ENCODE measurements at regions not wholly inside any gene's neighbourhood (a gene's known extent, or its start where the extent isn't known, plus 50 kb on each side); places are given as distances from the start of the nearest gene placed in this dataset.

DNA sequence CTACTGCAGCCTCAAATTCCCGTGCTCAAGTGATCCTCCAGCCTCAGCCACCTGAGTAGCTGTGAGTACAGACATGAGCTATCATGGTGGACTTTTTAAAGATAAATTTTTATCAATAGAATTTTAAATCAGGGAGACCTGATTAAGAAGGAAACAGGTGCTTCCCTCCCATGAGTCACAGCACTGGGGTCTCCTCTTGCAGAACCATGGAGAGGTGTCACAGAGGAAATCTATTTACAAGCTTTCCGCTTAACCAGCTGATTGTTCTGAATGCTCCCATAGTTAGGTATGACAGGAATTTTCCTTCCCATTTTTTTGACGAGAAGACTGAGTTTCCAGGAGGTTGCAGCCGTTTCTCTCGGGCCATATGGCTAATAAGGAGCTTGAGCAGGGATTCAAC is 516.1 kb downstream of the MIAT start:
- CTCF ChIA-PET: interaction anchor here (0.6 kb wide), 1 partner anchor 420 kb away, joined by 3 read pairs; no protein-coding TSS in a partner anchor
- Mint-ChIP-seq H3K36me3 (ENCODE audit: insufficient read depth, unreplicated experiment) (no peaks in the 10 kb centered on the region), H3K4me1 (ENCODE audit: insufficient read depth, unreplicated experiment) (no peaks in the 10 kb centered on the region), H3K27me3 (ENCODE audit: insufficient read depth, unreplicated experiment) (peaks cover 50% of the 10 kb centered on the region), H3K4me3 (ENCODE audit: unreplicated experiment) (no peak overlapping the region), H3K27ac (ENCODE audit: low read depth, unreplicated experiment) (no peak overlapping the region), H3K9me3 (ENCODE audit: unreplicated experiment) (no peaks in the 10 kb centered on the region)
- TF ChIP-seq, protein P1, sequence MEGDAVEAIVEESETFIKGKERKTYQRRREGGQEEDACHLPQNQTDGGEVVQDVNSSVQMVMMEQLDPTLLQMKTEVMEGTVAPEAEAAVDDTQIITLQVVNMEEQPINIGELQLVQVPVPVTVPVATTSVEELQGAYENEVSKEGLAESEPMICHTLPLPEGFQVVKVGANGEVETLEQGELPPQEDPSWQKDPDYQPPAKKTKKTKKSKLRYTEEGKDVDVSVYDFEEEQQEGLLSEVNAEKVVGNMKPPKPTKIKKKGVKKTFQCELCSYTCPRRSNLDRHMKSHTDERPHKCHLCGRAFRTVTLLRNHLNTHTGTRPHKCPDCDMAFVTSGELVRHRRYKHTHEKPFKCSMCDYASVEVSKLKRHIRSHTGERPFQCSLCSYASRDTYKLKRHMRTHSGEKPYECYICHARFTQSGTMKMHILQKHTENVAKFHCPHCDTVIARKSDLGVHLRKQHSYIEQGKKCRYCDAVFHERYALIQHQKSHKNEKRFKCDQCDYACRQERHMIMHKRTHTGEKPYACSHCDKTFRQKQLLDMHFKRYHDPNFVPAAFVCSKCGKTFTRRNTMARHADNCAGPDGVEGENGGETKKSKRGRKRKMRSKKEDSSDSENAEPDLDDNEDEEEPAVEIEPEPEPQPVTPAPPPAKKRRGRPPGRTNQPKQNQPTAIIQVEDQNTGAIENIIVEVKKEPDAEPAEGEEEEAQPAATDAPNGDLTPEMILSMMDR (IDR thresholded peaks at IDR 0.05; ENCODE audit: unreplicated experiment): no peak
- POLR2A ChIA-PET: no interaction called here
- no peak for DNase-seq (ENCODE audit: unreplicated experiment)
- intact Hi-C loops (cut with micrococcal nuclease): no loop called here
- BruUV-seq (replicated peaks): no TSS peak

DNA sequence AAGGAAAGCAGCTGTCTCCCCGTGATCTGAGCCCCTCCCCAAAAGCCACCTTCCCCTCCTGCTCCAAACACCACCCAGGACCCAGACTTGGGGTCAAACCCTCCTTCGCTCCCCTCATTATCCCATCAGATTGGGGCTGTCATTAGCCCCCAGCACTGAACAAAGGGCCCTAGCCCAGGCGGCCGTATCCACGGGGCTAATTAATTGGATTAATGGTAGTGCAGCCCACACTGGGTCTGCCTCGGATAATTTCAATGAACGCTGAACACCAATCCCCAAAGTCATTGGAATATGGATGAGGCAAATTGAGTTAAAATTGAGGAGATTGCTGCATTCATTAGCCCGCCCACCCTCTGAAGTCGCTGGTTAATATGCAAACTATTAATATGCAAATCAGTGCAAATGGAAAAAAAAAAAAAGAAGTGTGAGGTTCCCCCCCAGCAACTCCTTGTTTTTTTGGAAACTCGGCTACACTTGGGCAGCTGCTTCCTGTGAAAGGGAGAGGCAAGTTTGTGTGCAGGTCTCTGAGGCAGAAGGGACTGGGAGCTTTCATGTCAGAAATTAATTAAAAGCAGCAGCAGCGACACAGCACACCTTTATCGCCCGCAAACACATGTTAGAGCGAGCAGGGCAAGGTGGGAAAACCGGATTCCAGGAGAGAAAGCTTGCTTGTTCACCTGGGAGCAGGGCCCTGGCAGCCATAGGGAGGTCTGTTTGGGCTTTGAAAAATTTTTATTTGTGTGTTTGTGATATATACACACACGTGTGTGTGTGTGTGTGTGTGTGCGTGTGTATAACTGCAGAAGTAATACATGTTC is 517.8 kb downstream of the MIAT start:
- Mint-ChIP-seq H3K4me3 (ENCODE audit: unreplicated experiment) (no peak overlapping the region), H3K27ac (ENCODE audit: low read depth, unreplicated experiment) (no peak overlapping the region), H3K27me3 (ENCODE audit: insufficient read depth, unreplicated experiment) (peaks cover 50% of the 10 kb centered on the region), H3K9me3 (ENCODE audit: unreplicated experiment) (no peaks in the 10 kb centered on the region), H3K4me1 (ENCODE audit: insufficient read depth, unreplicated experiment) (no peaks in the 10 kb centered on the region), H3K36me3 (ENCODE audit: insufficient read depth, unreplicated experiment) (no peaks in the 10 kb centered on the region)
- CTCF ChIA-PET: interaction anchor here (0.6 kb wide), 1 partner anchor 638 kb away, joined by 3 read pairs; no protein-coding TSS in a partner anchor
- DNase-seq (ENCODE audit: unreplicated experiment): no peak
- BruUV-seq (replicated peaks): no TSS peak
- intact Hi-C loops (cut with micrococcal nuclease): no loop called here
- POLR2A ChIA-PET: no interaction called here
- TF ChIP-seq, protein P1 (IDR thresholded peaks at IDR 0.05; ENCODE audit: unreplicated experiment): no peak

DNA sequence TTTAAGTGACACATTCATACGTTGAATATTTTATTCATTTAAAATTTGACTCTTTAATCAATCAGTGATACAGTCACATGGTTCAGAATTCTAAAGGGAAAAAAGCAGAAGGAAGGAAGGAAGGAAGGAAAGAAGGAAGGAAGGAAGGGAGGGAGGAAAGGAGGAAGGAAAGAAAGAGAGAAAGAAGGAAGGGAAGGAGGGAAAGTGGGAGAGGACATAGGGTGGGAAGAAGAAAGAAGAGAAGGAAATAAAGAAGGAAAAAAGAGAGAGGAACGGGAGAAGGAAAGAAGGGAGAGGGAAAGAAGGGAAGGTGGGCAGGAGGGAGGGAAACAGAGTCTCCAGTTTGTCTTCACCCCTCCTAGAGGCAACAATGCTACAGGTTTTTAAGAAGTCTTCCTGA is 518.6 kb downstream of the MIAT start:
- intact Hi-C loops (cut with micrococcal nuclease): no loop called here
- no peak for DNase-seq (ENCODE audit: unreplicated experiment)
- Mint-ChIP-seq H3K27me3 (ENCODE audit: insufficient read depth, unreplicated experiment) (peaks cover 50% of the 10 kb centered on the region), H3K4me1 (ENCODE audit: insufficient read depth, unreplicated experiment) (no peaks in the 10 kb centered on the region), H3K36me3 (ENCODE audit: insufficient read depth, unreplicated experiment) (no peaks in the 10 kb centered on the region), H3K4me3 (ENCODE audit: unreplicated experiment) (no peak overlapping the region), H3K9me3 (ENCODE audit: unreplicated experiment) (no peaks in the 10 kb centered on the region), H3K27ac (ENCODE audit: low read depth, unreplicated experiment) (no peak overlapping the region)
- TF ChIP-seq, protein P1 (IDR thresholded peaks at IDR 0.05; ENCODE audit: unreplicated experiment): no peak
- ChIA-PET POLR2A (no interaction called here), CTCF (interaction anchor here (0.6 kb wide), 1 partner anchor 638 kb away, joined by 3 read pairs; no protein-coding TSS in a partner anchor)
- no TSS peak for BruUV-seq (replicated peaks)

DNA sequence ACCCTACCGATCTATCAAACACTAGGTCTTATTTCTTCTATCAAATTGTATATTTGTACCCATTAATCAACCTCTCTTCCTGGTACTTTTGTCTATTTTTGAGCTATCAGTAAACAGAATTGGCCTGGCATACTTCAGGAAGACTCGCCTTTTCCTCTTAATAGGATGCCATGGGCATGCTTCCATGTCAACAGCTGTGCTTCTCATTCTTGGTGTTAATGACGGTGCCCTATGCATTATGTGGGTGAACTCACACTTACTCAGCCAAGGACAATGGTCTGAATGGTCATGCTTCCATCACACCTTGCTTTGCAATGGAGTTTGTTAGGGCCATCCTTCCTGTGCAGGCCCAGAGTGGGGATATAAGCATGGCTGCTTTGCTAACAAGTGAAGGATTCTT is 521.8 kb downstream of the MIAT start:
- H3K4me3 Mint-ChIP-seq (ENCODE audit: unreplicated experiment): no peak overlapping the region
- TF ChIP-seq, protein P1 (IDR thresholded peaks at IDR 0.05; ENCODE audit: unreplicated experiment): no peak
- DNase-seq (ENCODE audit: unreplicated experiment): no peak
- H3K27ac Mint-ChIP-seq (ENCODE audit: low read depth, unreplicated experiment): no peak overlapping the region
- no peaks in the 10 kb centered on the region for H3K36me3 Mint-ChIP-seq (ENCODE audit: insufficient read depth, unreplicated experiment)
- no peaks in the 10 kb centered on the region for H3K9me3 Mint-ChIP-seq (ENCODE audit: unreplicated experiment)
- intact Hi-C loops (cut with micrococcal nuclease): no loop called here
- BruUV-seq (replicated peaks): no TSS peak
- POLR2A ChIA-PET: no interaction called here
- H3K4me1 Mint-ChIP-seq (ENCODE audit: insufficient read depth, unreplicated experiment): no peaks in the 10 kb centered on the region
- H3K27me3 Mint-ChIP-seq (ENCODE audit: insufficient read depth, unreplicated experiment): peaks cover 39% of the 10 kb centered on the region
- CTCF ChIA-PET: no interaction called here
